ENCODE measurements at regions not wholly inside any gene's neighbourhood (a gene's known extent, or its start where the extent isn't known, plus 50 kb on each side); places are given as distances from the start of the nearest gene placed in this dataset.

- Histone ChIP-seq H3K4me3 (ENCODE audit: low read length, poor library complexity, severe bottlenecking) (no peak overlapping the region), H3K4me2 (ENCODE audit: low read depth, low read length, poor library complexity, severe bottlenecking) (no peak overlapping the region), H4K20me1 (ENCODE audit: insufficient read depth, low read length, poor library complexity, severe bottlenecking) (no peaks in the 10 kb centered on the region)
These were observed 673.4 kb downstream of the KCTD16 start for GRCh38 chr5:144844086-144844485.

DNA sequence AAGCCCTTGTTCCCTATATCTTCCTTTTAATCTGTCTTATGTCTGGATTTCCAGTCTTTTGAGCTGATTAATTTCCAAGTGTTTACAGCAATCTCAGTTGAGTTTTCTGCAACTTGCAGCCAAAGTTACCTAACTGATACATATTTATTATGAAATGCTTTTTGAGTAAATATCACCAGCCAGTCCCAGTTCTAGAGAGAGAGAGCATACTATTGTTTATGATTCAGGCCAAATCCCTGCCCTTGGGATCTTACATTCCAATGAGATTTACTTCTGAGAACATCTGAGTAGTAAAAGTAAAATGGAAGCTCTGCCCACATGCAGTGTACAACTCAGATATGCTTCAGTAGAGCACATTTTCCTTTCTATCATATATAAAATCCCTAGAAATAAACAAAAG, 661.7 kb downstream of the KCTD16 start:
- Histone ChIP-seq H3K36me3 (ENCODE audit: insufficient read depth, low read length) (no peaks in the 10 kb centered on the region), H4K20me1 (ENCODE audit: insufficient read depth, low read length, poor library complexity, severe bottlenecking) (no peaks in the 10 kb centered on the region), H3K27me3 (ENCODE audit: insufficient read depth, low read length, poor library complexity, severe bottlenecking) (no peaks in the 10 kb centered on the region), H3K9me3 (ENCODE audit: insufficient read depth, low read depth, low read length) (no peaks in the 10 kb centered on the region), H3K4me1 (ENCODE audit: insufficient read depth, low read length, poor library complexity, severe bottlenecking) (no peaks in the 10 kb centered on the region), H2AFZ (ENCODE audit: low read length) (no peak overlapping the region), H3F3A (ENCODE audit: low read depth) (no peaks in the 10 kb centered on the region), H3K9me2 (replicated peaks; ENCODE audit: low read depth, low read length) (no peaks in the 10 kb centered on the region), H3K79me2 (ENCODE audit: insufficient read depth, low read length) (no peaks in the 10 kb centered on the region), H3K4me3 (ENCODE audit: low read length, poor library complexity, severe bottlenecking) (no peak overlapping the region), H3K9ac (ENCODE audit: low read depth, low read length, poor library complexity, severe bottlenecking) (no peak overlapping the region), H3K4me2 (ENCODE audit: low read depth, low read length, poor library complexity, severe bottlenecking) (no peak overlapping the region)
- TF ChIP-seq CTCF (conservative IDR thresholded peaks at IDR 0.05; ENCODE audit: low read length) (no peak), EZH2phosphoT487 (IDR thresholded peaks at IDR 0.05; ENCODE audit: borderline replicate concordance) (no peak)

More at GRCh38 chr5:144844086-144844485, 673.4 kb downstream of the KCTD16 start:
- no peaks in the 10 kb centered on the region for H3K9me3 ChIP-seq (ENCODE audit: insufficient read depth, low read depth, low read length)
- no peaks in the 10 kb centered on the region for H3K36me3 ChIP-seq (ENCODE audit: insufficient read depth, low read length)
- no peaks in the 10 kb centered on the region for H3K4me1 ChIP-seq (ENCODE audit: insufficient read depth, low read length, poor library complexity, severe bottlenecking)
- no peak overlapping the region for H3K9ac ChIP-seq (ENCODE audit: low read depth, low read length, poor library complexity, severe bottlenecking)
- H3K27me3 ChIP-seq (ENCODE audit: insufficient read depth, low read length, poor library complexity, severe bottlenecking): no peaks in the 10 kb centered on the region
- TF ChIP-seq CTCF (conservative IDR thresholded peaks at IDR 0.05; ENCODE audit: low read length): no peak
- TF ChIP-seq EZH2phosphoT487 (IDR thresholded peaks at IDR 0.05; ENCODE audit: borderline replicate concordance): no peak
- H2AFZ ChIP-seq (ENCODE audit: low read length): no peak overlapping the region
- H3K79me2 ChIP-seq (ENCODE audit: insufficient read depth, low read length): no peaks in the 10 kb centered on the region
- H3F3A ChIP-seq (ENCODE audit: low read depth): no peaks in the 10 kb centered on the region
- no peaks in the 10 kb centered on the region for H3K9me2 ChIP-seq (replicated peaks; ENCODE audit: low read depth, low read length)

DNA sequence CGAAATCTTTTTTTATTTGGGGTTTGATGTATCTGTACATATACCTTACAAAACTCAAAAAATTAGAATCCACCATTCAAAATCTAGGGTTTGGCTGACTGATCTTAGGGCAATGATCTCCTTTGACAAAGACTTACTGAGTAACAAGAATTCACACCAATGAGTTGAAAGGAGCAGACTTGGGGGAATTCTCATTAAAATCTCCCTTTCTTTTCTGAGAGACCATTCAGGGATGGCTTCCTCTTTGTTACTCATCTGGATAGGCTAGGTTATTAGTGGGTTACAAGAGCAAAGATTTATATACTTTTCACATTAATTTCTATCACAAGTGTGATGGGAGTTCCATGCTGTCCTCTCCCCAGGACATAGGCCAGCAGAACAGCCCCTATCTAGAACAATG, 661.0 kb downstream of the KCTD16 start:
- Histone ChIP-seq H3K9me2 (replicated peaks; ENCODE audit: low read depth, low read length) (no peaks in the 10 kb centered on the region), H3K27me3 (ENCODE audit: insufficient read depth, low read length, poor library complexity, severe bottlenecking) (no peaks in the 10 kb centered on the region), H3K9me3 (ENCODE audit: insufficient read depth, low read depth, low read length) (no peaks in the 10 kb centered on the region), H4K20me1 (ENCODE audit: insufficient read depth, low read length, poor library complexity, severe bottlenecking) (no peaks in the 10 kb centered on the region), H3K9ac (ENCODE audit: low read depth, low read length, poor library complexity, severe bottlenecking) (no peak overlapping the region), H3K4me2 (ENCODE audit: low read depth, low read length, poor library complexity, severe bottlenecking) (no peak overlapping the region), H3F3A (ENCODE audit: low read depth) (no peaks in the 10 kb centered on the region), H3K36me3 (ENCODE audit: insufficient read depth, low read length) (no peaks in the 10 kb centered on the region), H2AFZ (ENCODE audit: low read length) (no peak overlapping the region), H3K4me3 (ENCODE audit: low read length, poor library complexity, severe bottlenecking) (no peak overlapping the region), H3K4me1 (ENCODE audit: insufficient read depth, low read length, poor library complexity, severe bottlenecking) (no peaks in the 10 kb centered on the region), H3K79me2 (ENCODE audit: insufficient read depth, low read length) (no peaks in the 10 kb centered on the region)
- TF ChIP-seq CTCF (conservative IDR thresholded peaks at IDR 0.05; ENCODE audit: low read length) (no peak), EZH2phosphoT487 (IDR thresholded peaks at IDR 0.05; ENCODE audit: borderline replicate concordance) (no peak)
